ENCODE measurements at regions not wholly inside any gene's neighbourhood (a gene's known extent, or its start where the extent isn't known, plus 50 kb on each side); places are given as distances from the start of the nearest gene placed in this dataset.

- TF ChIP-seq ZBTB37 (CRISPR knock-in tag; IDR thresholded peaks at IDR 0.05) (no peak), ZNF333 (CRISPR knock-in tag; IDR thresholded peaks at IDR 0.05; ENCODE audit: borderline replicate concordance) (no peak), MBD4 (IDR thresholded peaks at IDR 0.05; ENCODE audit: borderline replicate concordance, low read length) (no peak), ZNF292 (CRISPR knock-in tag; IDR thresholded peaks at IDR 0.05; ENCODE audit: borderline replicate concordance, low read depth) (no peak), SKI (IDR thresholded peaks at IDR 0.05; ENCODE audit: partially characterized antibody) (no peak)
These were observed 372.4 kb downstream of the OSR1 start (continued) for GRCh38 chr2:18986046-18986445.

DNA sequence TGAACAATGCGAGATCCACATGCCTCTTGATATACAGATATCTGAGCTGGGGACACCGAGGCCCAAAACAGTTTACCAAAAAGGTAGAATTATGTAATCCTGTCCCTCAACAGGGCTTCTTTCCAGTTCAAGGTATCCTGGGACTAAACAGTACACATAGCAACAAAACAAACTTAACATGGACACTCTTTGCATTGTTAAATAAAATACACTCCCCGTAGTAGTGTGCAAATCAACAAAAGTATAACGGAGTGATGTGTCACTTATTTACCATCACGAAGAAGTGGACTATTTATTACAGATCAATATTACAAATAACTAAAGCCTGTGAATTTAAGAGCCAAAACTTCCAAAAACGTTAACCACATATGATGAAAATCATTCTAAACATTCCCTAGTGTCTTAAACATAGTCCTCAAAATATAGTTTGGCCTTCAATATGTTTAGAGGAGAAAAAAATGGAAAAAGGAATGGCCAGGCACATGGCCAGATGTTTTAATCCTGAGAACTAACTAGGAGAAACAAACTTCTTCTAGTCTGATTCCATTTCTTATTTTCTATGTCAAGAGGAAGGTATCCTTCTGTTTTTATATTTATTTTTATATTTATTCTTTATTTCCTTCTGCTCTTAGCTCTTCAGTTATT is 377.5 kb downstream of the OSR1 start:
- FAIRE-seq (no peak), DNase-seq (ENCODE audit: low spot score) (no peak), ATAC-seq (no peak)
- Histone ChIP-seq H3K9me3 (ENCODE audit: low read length) (no peaks in the 10 kb centered on the region), H3K27me3 (ENCODE audit: control insufficient read depth in 1 of 2, insufficient read depth in 2 of 2, low read length in 2 of 2) (no peaks in the 10 kb centered on the region), H3K36me3 (replicated peaks in 1 of 2; ENCODE audit: control insufficient read depth in 1 of 2, insufficient read depth in 2 of 2, low read length in 2 of 2) (no peaks in the 10 kb centered on the region), H3K4me3 (replicated peaks in 1 of 3; ENCODE audit: insufficient read depth in 1 of 3, low read depth in 2 of 3, low read length in 3 of 3) (no peak overlapping the region), H3K9ac (ENCODE audit: insufficient read depth, low read depth, low read length) (no peak overlapping the region), H3K79me2 (ENCODE audit: insufficient read depth, low read length) (no peaks in the 10 kb centered on the region), H3K4me2 (ENCODE audit: low read depth, low read length) (no peak overlapping the region), H4K20me1 (ENCODE audit: insufficient read depth, low read length) (no peaks in the 10 kb centered on the region), H2AFZ (ENCODE audit: low read length) (no peak overlapping the region), H3K4me1 (ENCODE audit: insufficient read depth, low read length) (no peaks in the 10 kb centered on the region), H3K27ac (ENCODE audit: extremely low read length, insufficient read depth, low read length) (no peak overlapping the region)
- in situ Hi-C loops (cut with HindIII; ENCODE audit: extremely low pct_ligation_motif_present, low pct_unique_long_range_greater_than_20kb) (no loop called here), intact Hi-C loops (cut with micrococcal nuclease; ENCODE audit: unreplicated experiment) (no loop called here)
- ChIA-PET CTCF (ENCODE audit: low intra/inter-chr PET ratio, low total read pairs) (no interaction called here), POLR2A (no interaction called here)
- 25% methylated on average over 6 of the region's 6 CpGs for WGBS (ENCODE audit: low lambda C conversion rate)
- no peak for TF ChIP-seq ZC3H4 (CRISPR knock-in tag; IDR thresholded peaks at IDR 0.05; ENCODE audit: borderline replicate concordance)
- TF ChIP-seq PHF8 (CRISPR knock-in tag; IDR thresholded peaks at IDR 0.05), result no peak
- no peak for TF ChIP-seq SCMH1 (CRISPR knock-in tag; IDR thresholded peaks at IDR 0.05; ENCODE audit: borderline replicate concordance)
- TF ChIP-seq, protein P1, sequence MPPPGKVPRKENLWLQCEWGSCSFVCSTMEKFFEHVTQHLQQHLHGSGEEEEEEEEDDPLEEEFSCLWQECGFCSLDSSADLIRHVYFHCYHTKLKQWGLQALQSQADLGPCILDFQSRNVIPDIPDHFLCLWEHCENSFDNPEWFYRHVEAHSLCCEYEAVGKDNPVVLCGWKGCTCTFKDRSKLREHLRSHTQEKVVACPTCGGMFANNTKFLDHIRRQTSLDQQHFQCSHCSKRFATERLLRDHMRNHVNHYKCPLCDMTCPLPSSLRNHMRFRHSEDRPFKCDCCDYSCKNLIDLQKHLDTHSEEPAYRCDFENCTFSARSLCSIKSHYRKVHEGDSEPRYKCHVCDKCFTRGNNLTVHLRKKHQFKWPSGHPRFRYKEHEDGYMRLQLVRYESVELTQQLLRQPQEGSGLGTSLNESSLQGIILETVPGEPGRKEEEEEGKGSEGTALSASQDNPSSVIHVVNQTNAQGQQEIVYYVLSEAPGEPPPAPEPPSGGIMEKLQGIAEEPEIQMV (CRISPR knock-in tag; IDR thresholded peaks at IDR 0.05; ENCODE audit: low read depth), result no peak
- no TSS peak for BruUV-seq (replicated peaks)
